ENCODE measurements at regions not wholly inside any gene's neighbourhood (a gene's known extent, or its start where the extent isn't known, plus 50 kb on each side); places are given as distances from the start of the nearest gene placed in this dataset.

- TF ChIP-seq CTCF (IDR thresholded peaks at IDR 0.05): no peak
- no peak for TF ChIP-seq ZFX (IDR thresholded peaks at IDR 0.05; ENCODE audit: borderline replicate concordance)
These were observed 146.3 kb upstream of the PKN2 start for GRCh38 chr1:88537787-88538186.
